ENCODE measurements at regions not wholly inside any gene's neighbourhood (a gene's known extent, or its start where the extent isn't known, plus 50 kb on each side); places are given as distances from the start of the nearest gene placed in this dataset.

DNA sequence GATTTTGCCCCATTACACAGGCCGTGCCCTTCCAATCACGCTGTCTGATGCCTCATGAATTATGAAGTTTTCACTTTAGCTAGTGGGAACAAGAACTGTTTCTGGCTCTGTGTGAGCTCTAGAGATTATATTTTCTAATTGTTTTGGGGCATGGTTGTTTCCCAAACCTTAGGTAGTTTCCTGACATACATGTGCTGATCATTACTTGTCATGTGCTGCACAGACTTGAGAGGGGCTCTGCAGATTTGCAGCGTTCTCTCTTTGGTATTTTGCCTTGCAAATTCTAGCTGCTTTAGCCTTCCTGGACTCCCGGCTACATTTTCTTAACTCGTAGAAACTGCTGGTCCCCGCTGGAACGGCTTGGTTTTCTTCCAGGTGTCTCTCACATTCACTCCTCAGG is 142.1 kb upstream of the IVNS1ABP start:
- H2AFZ ChIP-seq (ENCODE audit: low read length): no peak overlapping the region
- DNase-seq (ENCODE audit: low spot score): no peak
- intact Hi-C loops (cut with micrococcal nuclease; ENCODE audit: unreplicated experiment) (no loop called here), in situ Hi-C loops (cut with HindIII; ENCODE audit: extremely low pct_ligation_motif_present, low pct_unique_long_range_greater_than_20kb) (no loop called here)
- H3K79me2 ChIP-seq (ENCODE audit: insufficient read depth, low read length): no peaks in the 10 kb centered on the region
- 31% methylated on average over 7 of the region's 7 CpGs for WGBS (ENCODE audit: low lambda C conversion rate)
- no peak overlapping the region for H3K27ac ChIP-seq (ENCODE audit: extremely low read length, insufficient read depth, low read length)
- ChIA-PET CTCF (ENCODE audit: low intra/inter-chr PET ratio, low total read pairs) (no interaction called here), POLR2A (no interaction called here)
- no peak for ATAC-seq
- H4K20me1 ChIP-seq (ENCODE audit: insufficient read depth, low read length): no peaks in the 10 kb centered on the region
- H3K9me3 ChIP-seq (ENCODE audit: low read length): no peaks in the 10 kb centered on the region
- no peaks in the 10 kb centered on the region for H3K27me3 ChIP-seq (ENCODE audit: control insufficient read depth in 1 of 2, insufficient read depth in 2 of 2, low read length in 2 of 2)
- FAIRE-seq: no peak
- no peaks in the 10 kb centered on the region for H3K4me1 ChIP-seq (ENCODE audit: insufficient read depth, low read length)
- BruUV-seq (replicated peaks): no TSS peak
- no peak overlapping the region for H3K9ac ChIP-seq (ENCODE audit: insufficient read depth, low read depth, low read length)
- no peak overlapping the region for H3K4me2 ChIP-seq (ENCODE audit: low read depth, low read length)
- no peak overlapping the region for H3K4me3 ChIP-seq (replicated peaks in 1 of 3; ENCODE audit: insufficient read depth in 1 of 3, low read depth in 2 of 3, low read length in 3 of 3)
- TF ChIP-seq, protein P1, sequence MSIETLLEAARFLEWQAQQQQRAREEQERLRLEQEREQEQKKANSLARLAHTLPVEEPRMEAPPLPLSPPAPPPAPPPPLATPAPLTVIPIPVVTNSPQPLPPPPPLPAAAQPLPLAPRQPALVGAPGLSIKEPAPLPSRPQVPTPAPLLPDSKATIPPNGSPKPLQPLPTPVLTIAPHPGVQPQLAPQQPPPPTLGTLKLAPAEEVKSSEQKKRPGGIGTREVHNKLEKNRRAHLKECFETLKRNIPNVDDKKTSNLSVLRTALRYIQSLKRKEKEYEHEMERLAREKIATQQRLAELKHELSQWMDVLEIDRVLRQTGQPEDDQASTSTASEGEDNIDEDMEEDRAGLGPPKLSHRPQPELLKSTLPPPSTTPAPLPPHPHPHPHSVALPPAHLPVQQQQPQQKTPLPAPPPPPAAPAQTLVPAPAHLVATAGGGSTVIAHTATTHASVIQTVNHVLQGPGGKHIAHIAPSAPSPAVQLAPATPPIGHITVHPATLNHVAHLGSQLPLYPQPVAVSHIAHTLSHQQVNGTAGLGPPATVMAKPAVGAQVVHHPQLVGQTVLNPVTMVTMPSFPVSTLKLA (IDR thresholded peaks at IDR 0.05): peak; percentile 94
- TF ChIP-seq, protein P2, sequence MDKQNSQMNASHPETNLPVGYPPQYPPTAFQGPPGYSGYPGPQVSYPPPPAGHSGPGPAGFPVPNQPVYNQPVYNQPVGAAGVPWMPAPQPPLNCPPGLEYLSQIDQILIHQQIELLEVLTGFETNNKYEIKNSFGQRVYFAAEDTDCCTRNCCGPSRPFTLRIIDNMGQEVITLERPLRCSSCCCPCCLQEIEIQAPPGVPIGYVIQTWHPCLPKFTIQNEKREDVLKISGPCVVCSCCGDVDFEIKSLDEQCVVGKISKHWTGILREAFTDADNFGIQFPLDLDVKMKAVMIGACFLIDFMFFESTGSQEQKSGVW (CRISPR knock-in tag; IDR thresholded peaks at IDR 0.05; ENCODE audit: borderline replicate concordance): no peak
- no peaks in the 10 kb centered on the region for H3K36me3 ChIP-seq (replicated peaks in 1 of 2; ENCODE audit: control insufficient read depth in 1 of 2, insufficient read depth in 2 of 2, low read length in 2 of 2)

- no peak for FAIRE-seq
- H3K9me3 ChIP-seq (ENCODE audit: low read length): no peaks in the 10 kb centered on the region
- H4K20me1 ChIP-seq (ENCODE audit: insufficient read depth, low read length): no peaks in the 10 kb centered on the region
- no peak for ATAC-seq
- no peaks in the 10 kb centered on the region for H3K36me3 ChIP-seq (replicated peaks in 1 of 2; ENCODE audit: control insufficient read depth in 1 of 2, insufficient read depth in 2 of 2, low read length in 2 of 2)
- no peaks in the 10 kb centered on the region for H3K27me3 ChIP-seq (ENCODE audit: control insufficient read depth in 1 of 2, insufficient read depth in 2 of 2, low read length in 2 of 2)
- ChIA-PET POLR2A (no interaction called here), CTCF (ENCODE audit: low intra/inter-chr PET ratio, low total read pairs) (no interaction called here)
- no peak overlapping the region for H3K9ac ChIP-seq (ENCODE audit: insufficient read depth, low read depth, low read length)
- intact Hi-C loops (cut with micrococcal nuclease; ENCODE audit: unreplicated experiment) (no loop called here), in situ Hi-C loops (cut with HindIII; ENCODE audit: extremely low pct_ligation_motif_present, low pct_unique_long_range_greater_than_20kb) (no loop called here)
- no peak overlapping the region for H3K4me3 ChIP-seq (replicated peaks in 1 of 3; ENCODE audit: insufficient read depth in 1 of 3, low read depth in 2 of 3, low read length in 3 of 3)
- no peaks in the 10 kb centered on the region for H3K4me1 ChIP-seq (ENCODE audit: insufficient read depth, low read length)
- BruUV-seq (replicated peaks): no TSS peak
- 4% methylated on average over 2 of the region's 2 CpGs for WGBS (ENCODE audit: low lambda C conversion rate)
- TF ChIP-seq RARA (CRISPR knock-in tag; IDR thresholded peaks at IDR 0.05): 0 out of 2 replicates have a peak, but pooled peaks have one; percentile 10
- no peak for TF ChIP-seq ATF7-NPFF (CRISPR knock-in tag; IDR thresholded peaks at IDR 0.05; ENCODE audit: low read depth)
- TF ChIP-seq ARNT2 (CRISPR knock-in tag; IDR thresholded peaks at IDR 0.05; ENCODE audit: low read depth): no peak
- no peak for TF ChIP-seq ZNF552 (CRISPR knock-in tag; IDR thresholded peaks at IDR 0.05; ENCODE audit: borderline replicate concordance)
- no peak overlapping the region for H2AFZ ChIP-seq (ENCODE audit: low read length)
- no peak overlapping the region for H3K4me2 ChIP-seq (ENCODE audit: low read depth, low read length)
- no peak overlapping the region for H3K27ac ChIP-seq (ENCODE audit: extremely low read length, insufficient read depth, low read length)
- H3K79me2 ChIP-seq (ENCODE audit: insufficient read depth, low read length): no peaks in the 10 kb centered on the region
- no peak for DNase-seq (ENCODE audit: low spot score)
These were observed 141.6 kb upstream of the IVNS1ABP start for GRCh38 chr1:185458670-185459069.
